GM18858 (cell line): ENCODE measurements at regions not wholly inside any gene's neighbourhood (a gene's known extent, or its start where the extent isn't known, plus 50 kb on each side); places are given as distances from the start of the nearest gene placed in this dataset.

ENCODE experiments used
- ATAC-seq: cut with Tn5 transposase; IDR thresholded peaks from one replicate; pipeline ENCODE4 v1.9.1; 2021; ENCODE audit not compliant: unreplicated experiment

DNA sequence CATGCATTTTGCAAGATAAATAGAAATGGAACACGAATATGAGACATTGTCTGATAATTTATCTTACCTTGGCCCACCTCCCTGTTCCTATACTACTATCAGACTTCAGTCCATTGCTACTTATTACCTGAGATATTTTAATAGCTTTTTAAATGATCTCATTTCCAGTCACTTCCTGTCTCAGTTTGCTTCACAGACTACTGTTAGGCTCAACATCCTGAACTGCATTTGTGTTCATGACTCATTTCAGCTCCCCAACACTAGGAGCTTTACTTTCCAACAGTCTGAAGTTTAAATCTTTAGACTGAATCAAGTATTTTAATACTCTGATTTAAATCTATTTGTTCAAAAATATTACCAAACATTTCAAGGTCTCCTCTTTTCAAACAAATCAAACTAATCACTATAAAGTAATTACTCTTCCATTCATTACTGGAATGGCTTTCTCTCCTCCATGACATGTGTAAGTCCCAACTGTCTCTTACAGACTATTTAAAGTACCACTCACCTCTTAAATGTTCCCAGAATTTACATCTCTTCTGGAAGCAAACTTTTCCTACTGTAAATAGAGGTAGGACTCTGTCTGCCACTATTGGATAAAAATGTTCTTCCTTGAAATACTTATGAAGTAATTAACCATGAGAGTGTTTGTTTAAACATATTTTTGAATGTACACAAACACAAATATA is 1277.6 kb downstream of the ZPLD1 start:
- ATAC-seq, result no peak

GRCh38 chr3:103729547-103729946 is 1294.7 kb downstream of the ZPLD1 start:
- ATAC-seq, result no peak

DNA sequence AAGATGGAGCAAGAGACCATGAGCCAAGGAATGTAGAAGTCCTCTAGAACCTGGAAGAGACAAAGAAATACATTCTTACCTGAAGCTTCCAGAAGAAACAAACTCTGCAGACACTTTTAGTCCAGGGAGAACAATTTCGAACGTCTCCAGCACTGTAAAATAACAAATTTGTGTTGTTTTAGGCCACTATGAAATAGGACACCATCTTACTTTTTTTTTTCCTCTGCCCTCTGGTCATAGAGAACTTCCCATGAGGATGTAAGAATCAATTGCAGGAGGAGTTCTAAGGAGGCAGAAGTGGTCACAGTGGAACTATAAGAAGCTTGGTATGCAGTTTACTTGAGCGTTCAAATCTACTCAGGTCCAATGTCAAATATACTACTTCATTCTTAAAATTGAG is 1295.9 kb downstream of the ZPLD1 start:
- ATAC-seq, result no peak

DNA sequence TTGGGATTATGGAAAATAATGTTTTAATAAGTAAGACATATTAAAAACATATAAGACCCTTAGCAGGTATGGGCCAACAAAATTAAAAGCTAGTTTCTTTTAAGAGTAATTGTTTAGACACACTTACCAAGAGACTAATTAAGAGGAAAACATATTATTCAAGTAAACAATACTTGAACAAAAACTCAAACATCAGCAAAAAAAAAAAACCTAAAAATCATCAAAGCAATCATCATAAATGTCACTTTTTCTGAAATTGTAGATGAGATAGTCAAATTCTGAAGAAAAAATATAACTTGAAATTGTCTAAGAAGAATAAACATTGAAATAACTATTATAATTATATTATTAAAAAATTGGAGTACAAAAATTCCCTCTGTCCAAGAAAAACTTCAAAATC is 1318.2 kb downstream of the ZPLD1 start:
- no peak for ATAC-seq

- no peak for ATAC-seq
Measured at GRCh38 chr3:103767635-103768034, 1332.8 kb downstream of the ZPLD1 start.

DNA sequence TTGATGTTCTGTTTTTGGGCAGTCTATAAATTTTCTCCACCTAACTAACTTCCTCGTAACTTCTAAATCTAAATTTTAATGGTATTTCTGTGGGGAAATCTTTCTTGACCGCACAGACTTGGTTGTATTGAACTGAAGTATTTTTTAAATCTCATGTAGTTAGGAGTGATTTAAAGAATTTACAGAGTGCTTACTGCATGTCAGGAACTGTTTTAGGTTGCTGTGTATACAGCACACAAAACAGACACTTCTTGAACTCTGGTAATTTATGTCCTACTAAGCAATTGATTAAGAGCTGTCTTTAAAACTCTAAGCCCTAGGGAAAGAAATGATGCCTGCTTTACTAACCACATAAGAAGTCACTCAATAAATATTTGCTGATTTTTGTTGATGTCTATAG is 1350.2 kb downstream of the ZPLD1 start:
- ATAC-seq, result no peak

DNA sequence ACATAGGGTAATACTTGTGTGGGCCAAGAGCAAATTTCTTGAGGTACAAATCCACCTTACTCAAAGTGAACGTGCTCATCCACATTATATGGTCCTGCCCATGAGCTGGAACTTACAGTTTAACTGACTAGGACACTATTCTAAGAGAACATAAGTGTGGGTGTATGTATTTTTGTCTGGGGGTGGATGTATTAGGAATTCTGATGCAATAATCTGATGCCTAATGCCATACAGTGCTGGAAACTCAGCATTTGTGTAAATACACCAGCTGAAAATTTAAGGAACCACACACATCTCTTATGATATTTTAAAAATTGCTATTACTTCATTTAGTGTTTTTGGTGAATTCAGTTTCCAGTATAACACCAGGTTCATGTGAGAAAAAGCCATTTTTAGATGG is 1350.7 kb downstream of the ZPLD1 start:
- no peak for ATAC-seq

DNA sequence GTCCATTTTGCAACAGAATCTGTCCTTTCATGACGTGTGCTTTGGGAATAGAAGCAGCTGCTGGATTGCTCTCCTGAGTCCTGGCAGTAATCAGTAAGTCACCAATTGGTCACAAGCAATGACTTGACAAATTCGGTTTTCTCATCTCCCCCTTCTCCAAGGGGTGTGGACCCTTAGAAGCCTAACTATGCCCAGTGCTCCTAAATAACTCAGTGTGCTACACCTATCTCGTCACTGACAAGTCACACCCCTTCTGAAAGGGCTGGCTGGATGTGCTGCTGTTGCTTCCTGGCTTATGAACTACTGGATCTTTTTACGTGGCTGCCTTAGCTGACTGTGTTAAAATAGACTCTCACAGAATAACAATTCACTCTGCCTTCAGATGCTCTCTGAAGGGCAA is 1351.5 kb downstream of the ZPLD1 start:
- ATAC-seq, result no peak

- ATAC-seq, result no peak
Measured at GRCh38 chr3:103787164-103787871, 1352.5 kb downstream of the ZPLD1 start.

DNA sequence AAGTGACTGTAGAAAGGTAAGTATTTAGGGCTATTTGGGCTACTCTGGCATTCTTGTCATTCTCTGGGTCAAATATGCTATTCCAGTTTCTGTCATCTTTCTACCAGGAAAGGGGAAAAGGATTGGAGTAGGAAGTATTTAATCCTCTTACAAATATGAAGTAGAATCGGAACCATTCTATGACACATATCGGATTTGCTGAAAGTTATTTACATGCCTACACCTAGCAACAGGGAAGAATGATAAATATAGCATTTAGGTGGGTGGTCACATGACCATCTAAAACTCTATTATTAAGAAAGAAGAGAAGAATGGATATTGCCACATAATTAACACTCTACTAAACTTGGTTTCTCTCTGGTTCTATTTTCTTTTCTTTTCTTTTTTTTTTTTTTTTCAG is 1353.1 kb downstream of the ZPLD1 start:
- ATAC-seq, result no peak

- ATAC-seq, result no peak
Measured at GRCh38 chr3:103791786-103792515, 1357.1 kb downstream of the ZPLD1 start.

GRCh38 chr3:103794656-103795055 is 1359.8 kb downstream of the ZPLD1 start:
- ATAC-seq, result no peak

DNA sequence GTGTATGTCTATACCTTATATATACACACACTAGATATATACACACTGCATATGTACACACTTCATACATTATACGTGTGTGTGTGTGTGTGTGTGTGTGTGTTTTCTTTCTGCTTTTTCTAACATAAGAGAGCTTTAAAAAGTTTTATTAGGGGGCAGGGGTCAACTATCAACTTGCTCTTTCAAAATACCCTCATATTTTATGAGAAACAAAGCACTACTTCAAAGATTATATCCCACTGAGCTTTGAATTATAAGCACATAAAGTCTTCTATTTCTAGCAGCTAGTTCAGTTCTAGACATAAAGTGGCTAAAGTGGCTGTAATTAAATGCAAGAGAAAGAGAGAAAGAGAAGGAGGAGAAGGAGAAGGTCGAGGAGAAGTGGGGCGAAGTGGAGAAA is 1361.3 kb downstream of the ZPLD1 start:
- ATAC-seq, result no peak

DNA sequence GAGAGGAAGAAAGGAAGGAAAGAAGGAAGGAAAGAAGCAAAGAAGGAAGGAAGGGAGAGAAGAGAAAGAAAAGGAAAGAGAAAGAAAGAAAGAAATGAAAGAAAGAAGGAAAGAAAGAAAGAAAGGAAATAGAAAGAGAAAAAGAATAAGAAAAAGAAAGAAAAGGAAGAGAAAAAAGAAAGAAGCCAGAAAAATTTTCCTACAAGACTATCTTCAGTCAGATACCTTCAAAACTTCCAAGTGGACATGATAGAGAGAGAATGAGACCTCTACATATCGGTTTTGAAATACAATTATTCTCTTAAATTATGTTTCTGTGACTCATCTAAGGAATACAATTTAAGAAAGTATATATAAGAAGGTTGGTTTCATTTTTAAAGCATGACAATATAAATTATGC is 1369.0 kb downstream of the ZPLD1 start:
- no peak for ATAC-seq

DNA sequence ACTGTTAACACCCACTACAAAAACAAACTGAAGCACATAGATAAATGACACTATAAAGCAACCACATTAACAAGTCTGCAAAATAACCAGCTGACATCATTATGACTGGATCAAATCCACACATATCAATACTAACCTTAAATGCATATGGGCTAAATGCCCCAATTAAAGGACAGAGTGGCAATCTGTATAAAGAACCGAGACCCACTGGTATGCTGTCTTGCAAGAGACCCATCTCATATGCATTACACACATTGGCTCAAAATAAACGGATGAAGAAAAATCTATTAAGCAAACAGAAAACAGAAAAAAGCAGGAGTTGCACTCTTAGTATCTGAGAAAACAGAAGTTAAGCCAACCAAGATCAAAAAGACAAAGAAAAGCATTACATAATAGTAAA is 1375.4 kb downstream of the ZPLD1 start:
- no peak for ATAC-seq

DNA sequence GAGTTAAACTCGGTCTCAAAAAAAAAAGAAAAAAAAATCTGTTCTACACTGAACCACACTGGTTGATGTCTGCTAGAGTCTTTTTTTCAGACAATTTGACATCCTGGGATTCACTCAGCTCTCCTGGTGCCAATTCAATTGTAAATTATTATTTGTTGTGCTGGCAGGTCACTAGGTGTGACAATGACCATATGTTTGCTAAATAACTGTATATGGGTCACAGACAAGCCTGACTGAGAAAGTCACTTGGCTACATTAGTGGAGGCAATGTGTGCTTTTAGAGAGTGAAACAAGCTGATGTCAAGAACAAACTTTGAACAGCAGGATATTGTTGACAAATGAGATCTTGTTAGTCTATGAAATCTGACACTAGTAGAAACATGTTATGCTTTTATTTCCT is 1379.1 kb downstream of the ZPLD1 start:
- ATAC-seq, result no peak

GRCh38 chr3:103818398-103818797 is 1383.6 kb downstream of the ZPLD1 start:
- ATAC-seq, result no peak

DNA sequence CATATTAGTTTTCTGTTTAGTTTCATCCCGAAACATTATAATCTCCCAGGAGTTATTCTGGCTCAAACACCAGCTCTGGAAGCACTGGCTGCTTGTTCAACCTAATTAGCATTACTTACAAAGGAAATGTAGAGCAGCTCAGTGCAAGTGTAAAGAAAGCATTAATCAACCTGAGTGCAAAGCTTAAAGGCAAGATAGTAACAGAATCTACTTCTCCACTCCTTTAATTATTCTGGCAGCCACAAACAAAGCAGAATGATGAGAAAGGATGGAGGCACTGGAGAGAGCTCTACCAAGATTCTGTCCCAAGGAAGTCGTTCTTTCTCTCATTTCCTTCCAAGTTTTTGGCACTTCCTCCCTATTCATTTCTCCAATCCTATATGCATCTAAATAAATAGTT is 1384.0 kb downstream of the ZPLD1 start:
- no peak for ATAC-seq

- no peak for ATAC-seq
Measured at GRCh38 chr3:103825586-103825985, 1390.8 kb downstream of the ZPLD1 start.

DNA sequence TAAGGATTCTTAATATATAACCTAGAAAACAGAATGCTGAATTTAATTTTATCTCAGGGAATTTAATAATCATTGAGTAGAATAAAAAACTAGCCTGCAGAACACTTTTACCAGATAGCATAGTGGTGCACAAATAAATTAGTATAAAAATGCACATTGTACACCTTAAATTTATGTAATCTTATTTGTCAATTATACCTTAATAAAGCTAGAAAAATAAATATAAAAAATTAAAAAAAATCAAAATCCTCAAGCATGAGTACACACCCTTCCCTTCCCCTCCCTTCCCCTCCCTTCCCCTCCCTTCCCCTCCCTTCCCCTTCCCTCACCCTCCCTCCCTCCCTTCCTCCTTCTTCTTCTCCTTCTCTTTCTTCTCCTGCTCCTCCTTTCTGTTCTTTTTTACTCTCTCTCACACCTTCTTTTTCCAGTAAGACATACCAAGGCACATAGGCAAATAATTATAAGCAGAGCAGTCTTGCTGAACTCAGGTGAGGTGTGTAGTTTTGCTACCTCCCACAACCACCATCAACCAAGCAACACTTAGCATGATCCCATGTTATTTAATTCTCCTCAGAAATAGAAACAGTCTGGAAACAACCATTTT is 1395.0 kb downstream of the ZPLD1 start:
- ATAC-seq, result no peak

- ATAC-seq, result no peak
Measured at GRCh38 chr3:103847081-103848062, 1412.6 kb downstream of the ZPLD1 start.
